ENCODE measurements at regions not wholly inside any gene's neighbourhood (a gene's known extent, or its start where the extent isn't known, plus 50 kb on each side); places are given as distances from the start of the nearest gene placed in this dataset.

- TF ChIP-seq CTCF (conservative IDR thresholded peaks at IDR 0.05; ENCODE audit: low read depth, low read length) (no peak), EZH2phosphoT487 (IDR thresholded peaks at IDR 0.05; ENCODE audit: borderline replicate concordance, low read length) (no peak), EZH2 (IDR thresholded peaks at IDR 0.05; ENCODE audit: low read length, unreplicated experiment) (no peak)
These were observed 300.1 kb upstream of the SASH1 start for GRCh38 chr6:148042536-148042935.

Measured in PC-3 (cell line).